Ovary (tissue), 7 donors: ENCODE measurements at regions not wholly inside any gene's neighbourhood (a gene's known extent, or its start where the extent isn't known, plus 50 kb on each side); places are given as distances from the start of the nearest gene placed in this dataset.

Experiments used
- DNase-seq, 5 donors: peaks; one replicate each; pipeline ENCODE4 v3.0.0-alpha.2; 2019 to 2020
- H3K27ac ChIP-seq, 2 donors: fragments of 200-600 bp; one replicate each; pipeline versions ENCODE4 v1.5.1 to v1.8.0; 2019 to 2022
- H3K27me3 ChIP-seq: fragments of 200-600 bp; one replicate; pipeline ENCODE4 v1.8.0; 2022
- H3K36me3 ChIP-seq: fragments of 200-600 bp; sonication (generic); one replicate; pipeline ENCODE4 v1.5.1; 2019
- H3K4me1 ChIP-seq: one replicate; pipeline ENCODE4 v1.8.1; 2013; ENCODE audit warnings: mild to moderate bottlenecking, moderate library complexity; ENCODE audit not compliant: insufficient read depth
- H3K4me3 ChIP-seq: fragments of 200-600 bp; sonication (generic); one replicate; pipeline ENCODE4 v1.5.1; 2017
- H3K9me3 ChIP-seq, 2 donors: fragments of 200-600 bp in 1 of 2; sonication (generic) in 1 of 2; one replicate each; pipeline versions ENCODE4 v1.5.1 to v1.8.1; 2013 to 2019; ENCODE audit warnings: mild to moderate bottlenecking in 1 of 2, moderate library complexity in 1 of 2
- EP300 ChIP-seq: sonication (generic); formaldehyde crosslinking; IDR thresholded peaks from one replicate; pipeline ENCODE4 v1.6.1; 2017; ENCODE audit warnings: antibody characterized with exemption
- POLR2A ChIP-seq: fragments of 450-650 bp; IDR thresholded peaks from one replicate; pipeline ENCODE4 v1.6.1; 2017; ENCODE audit warnings: antibody characterized with exemption, mild to moderate bottlenecking, moderate library complexity
- WGBS, 3 donors: extraction: QIAGEN DNeasy Blood & Tissue Kit in 1 of 3; methylation state at CpG; one replicate each; pipeline versions ENCODE4 v1.1.5 to v1.1.7; 2013 to 2017; 5-methylcytosine and 5-hydroxymethylcytosine counted together
- intact Hi-C, 4 donors: fragments of 100-400 bp; cut with DNase I; formaldehyde crosslinking; loops; one replicate each; pipeline versions ENCODE4 v1.11.0 to v1.15.1; 2022 to 2023
- TF ChIP-seq, protein P1 (sequence below), 3 donors: fragments of 450-650 bp in 2 of 3; fragments of 200-600 bp in 1 of 3; IDR thresholded peaks; one replicate each; pipeline versions ENCODE4 v1.5.1 to v1.8.0; 2016 to 2022; ENCODE audit warnings: antibody characterized with exemption in 3 of 3, mild to moderate bottlenecking in 1 of 3
- donor health status: DM: no; HTN: no; CAD: no; lungs with moderate emphysema.
- donor health status: DM: no; HTN: no; CAD: no.
- donor health status: Bipolar disorder and iron deficiency.
- donor health status: DM: no; HTN: no; CAD: no.
- donor health status: DM: yes; HTN: yes; CAD: no.

- Histone ChIP-seq H3K4me3 (no peak overlapping the region), H3K36me3 (no peaks in the 10 kb centered on the region), H3K9me3 (no peaks in the 10 kb centered on the region), H3K4me1 (peaks cover 2% of the 10 kb centered on the region), H3K27ac (no peak overlapping the region), H3K27me3 (no peaks in the 10 kb centered on the region)
- WGBS, 3 donors, result 85 to 100% (median 98%) methylated on average over 1 of the region's 1 CpG
- no peak for DNase-seq
- TF ChIP-seq EP300 (no peak), POLR2A (no peak)
- TF ChIP-seq, protein P1, sequence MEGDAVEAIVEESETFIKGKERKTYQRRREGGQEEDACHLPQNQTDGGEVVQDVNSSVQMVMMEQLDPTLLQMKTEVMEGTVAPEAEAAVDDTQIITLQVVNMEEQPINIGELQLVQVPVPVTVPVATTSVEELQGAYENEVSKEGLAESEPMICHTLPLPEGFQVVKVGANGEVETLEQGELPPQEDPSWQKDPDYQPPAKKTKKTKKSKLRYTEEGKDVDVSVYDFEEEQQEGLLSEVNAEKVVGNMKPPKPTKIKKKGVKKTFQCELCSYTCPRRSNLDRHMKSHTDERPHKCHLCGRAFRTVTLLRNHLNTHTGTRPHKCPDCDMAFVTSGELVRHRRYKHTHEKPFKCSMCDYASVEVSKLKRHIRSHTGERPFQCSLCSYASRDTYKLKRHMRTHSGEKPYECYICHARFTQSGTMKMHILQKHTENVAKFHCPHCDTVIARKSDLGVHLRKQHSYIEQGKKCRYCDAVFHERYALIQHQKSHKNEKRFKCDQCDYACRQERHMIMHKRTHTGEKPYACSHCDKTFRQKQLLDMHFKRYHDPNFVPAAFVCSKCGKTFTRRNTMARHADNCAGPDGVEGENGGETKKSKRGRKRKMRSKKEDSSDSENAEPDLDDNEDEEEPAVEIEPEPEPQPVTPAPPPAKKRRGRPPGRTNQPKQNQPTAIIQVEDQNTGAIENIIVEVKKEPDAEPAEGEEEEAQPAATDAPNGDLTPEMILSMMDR (IDR thresholded peaks at IDR 0.05), result no peak
- intact Hi-C loops, result no loop called here
These were observed 80.6 kb upstream of the CDH11 start for GRCh38 chr16:65202461-65202860.

- TF ChIP-seq, protein P1 (IDR thresholded peaks at IDR 0.05), result no peak
- TF ChIP-seq POLR2A (no peak), EP300 (no peak)
- 81 to 93% (median 90%) methylated on average over 8 of the region's 8 CpGs for WGBS, 3 donors
These were observed 79.6 kb upstream of the CDH11 start for GRCh38 chr16:65201511-65201910.

GRCh38 chr16:65200857-65201256, 79.0 kb upstream of the CDH11 start:
- no peaks in the 10 kb centered on the region for H3K36me3 ChIP-seq
- intact Hi-C loops, result no loop called here
- H3K4me3 ChIP-seq, result no peak overlapping the region
- no peaks in the 10 kb centered on the region for H3K27me3 ChIP-seq
- DNase-seq, result no peak
- WGBS, 3 donors, result 94 to 99% (median 96%) methylated on average over 5 of the region's 5 CpGs
- H3K9me3 ChIP-seq, result no peaks in the 10 kb centered on the region
- TF ChIP-seq, protein P1 (IDR thresholded peaks at IDR 0.05), result no peak
- TF ChIP-seq EP300, result no peak
- no peak overlapping the region for H3K27ac ChIP-seq
- H3K4me1 ChIP-seq, result peaks cover 2% of the 10 kb centered on the region

More at GRCh38 chr16:65201511-65201910, 79.6 kb upstream of the CDH11 start:
- H3K4me3 ChIP-seq, result no peak overlapping the region
- no peak overlapping the region for H3K27ac ChIP-seq
- intact Hi-C loops, result no loop called here
- no peak for DNase-seq
- H3K9me3 ChIP-seq, result no peaks in the 10 kb centered on the region
- H3K27me3 ChIP-seq, result no peaks in the 10 kb centered on the region
- H3K4me1 ChIP-seq, result peaks cover 2% of the 10 kb centered on the region
- H3K36me3 ChIP-seq, result no peaks in the 10 kb centered on the region

DNA sequence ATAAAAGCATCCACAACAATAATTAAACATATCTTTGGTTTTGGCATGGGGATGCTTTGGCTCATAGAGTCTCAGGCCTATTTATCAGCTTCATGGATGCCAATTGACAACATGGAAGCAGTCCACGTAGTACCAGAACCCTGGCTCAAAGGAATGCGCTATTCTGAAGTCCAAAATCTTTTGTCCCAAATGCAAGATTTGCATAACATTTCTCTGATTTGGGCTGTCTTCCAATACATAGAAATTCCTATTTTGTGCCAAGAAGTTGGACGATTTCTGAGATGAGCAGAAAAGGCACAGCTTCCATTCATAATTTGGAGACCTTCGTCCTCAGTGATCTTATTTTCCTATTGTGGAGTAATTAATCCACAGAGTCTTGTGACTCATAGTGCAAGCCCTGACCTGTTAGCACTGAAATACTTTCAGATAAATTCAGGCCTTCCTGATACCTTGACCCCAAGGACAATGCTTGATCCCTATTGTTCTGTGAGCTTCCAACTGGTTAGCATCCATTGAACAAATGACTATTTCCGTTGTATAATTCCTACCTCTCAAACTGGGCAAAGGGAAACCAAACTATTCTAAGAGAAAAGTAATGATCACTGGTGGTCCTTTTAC, 78.4 kb upstream of the CDH11 start:
- no peak for TF ChIP-seq POLR2A
- TF ChIP-seq, protein P1 (IDR thresholded peaks at IDR 0.05), result no peak
- no peak for TF ChIP-seq EP300
- WGBS, 3 donors, result 55 to 70% (median 62%) methylated on average over 5 of the region's 5 CpGs
- Histone ChIP-seq H3K4me3 (no peak overlapping the region), H3K27ac (no peak overlapping the region), H3K36me3 (no peaks in the 10 kb centered on the region), H3K9me3 (no peaks in the 10 kb centered on the region), H3K27me3 (no peaks in the 10 kb centered on the region), H3K4me1 (peaks cover 2% of the 10 kb centered on the region)
- no peak for DNase-seq
- intact Hi-C loops, result no loop called here
